ENCODE measurements at regions not wholly inside any gene's neighbourhood (a gene's known extent, or its start where the extent isn't known, plus 50 kb on each side); places are given as distances from the start of the nearest gene placed in this dataset.
"Not testable (repeated sequence)": the region's sequence is repeated elsewhere in the genome, so short reads cannot be mapped to it uniquely, and the experiment has no call there.

- no peak overlapping the region for H3K27ac ChIP-seq (ENCODE audit: low read length)
- no CpG with 5 or more reads among the region's 7 CpGs for WGBS (ENCODE audit: insufficient coverage, insufficient read length)
Measured at GRCh38 chr19:32068793-32069192, 276.6 kb upstream of the ZNF507 start.

GRCh38 chr19:32070101-32070500 is 275.3 kb upstream of the ZNF507 start:
- no CpG with 5 or more reads among the region's 13 CpGs for WGBS (ENCODE audit: insufficient coverage, insufficient read length)
- no peaks in the 10 kb centered on the region for H3K36me3 ChIP-seq (ENCODE audit: control insufficient read depth, insufficient read depth, low read length)
- no peak for DNase-seq (ENCODE audit: low read depth, low spot score)
- H3K9me3 ChIP-seq (ENCODE audit: control insufficient read depth, insufficient read depth, low read length), result no peaks in the 10 kb centered on the region
- no peak overlapping the region for H3K27ac ChIP-seq (ENCODE audit: low read length)
- no peaks in the 10 kb centered on the region for H3K27me3 ChIP-seq (ENCODE audit: control insufficient read depth, insufficient read depth, low read length)
- H3K4me1 ChIP-seq (ENCODE audit: control insufficient read depth, insufficient read depth, low read length), result no peaks in the 10 kb centered on the region; the same call in 1 of the 2 replicates
- no peak overlapping the region for H3K4me3 ChIP-seq (ENCODE audit: low read length)

More at GRCh38 chr19:32068793-32069192, 276.6 kb upstream of the ZNF507 start:
- H3K36me3 ChIP-seq (ENCODE audit: control insufficient read depth, insufficient read depth, low read length), result no peaks in the 10 kb centered on the region
- no peaks in the 10 kb centered on the region; the same call in 1 of the 2 replicates for H3K4me1 ChIP-seq (ENCODE audit: control insufficient read depth, insufficient read depth, low read length)
- no peaks in the 10 kb centered on the region for H3K27me3 ChIP-seq (ENCODE audit: control insufficient read depth, insufficient read depth, low read length)
- no peak overlapping the region for H3K4me3 ChIP-seq (ENCODE audit: low read length)
- no peak for DNase-seq (ENCODE audit: low read depth, low spot score)
- no peaks in the 10 kb centered on the region for H3K9me3 ChIP-seq (ENCODE audit: control insufficient read depth, insufficient read depth, low read length)

- WGBS (ENCODE audit: insufficient coverage, insufficient read length), result no CpG with 5 or more reads among the region's 9 CpGs
- Histone ChIP-seq H3K27me3 (ENCODE audit: control insufficient read depth, insufficient read depth, low read length) (no peaks in the 10 kb centered on the region), H3K36me3 (ENCODE audit: control insufficient read depth, insufficient read depth, low read length) (no peaks in the 10 kb centered on the region), H3K4me3 (ENCODE audit: low read length) (no peak overlapping the region), H3K27ac (ENCODE audit: low read length) (no peak overlapping the region), H3K4me1 (ENCODE audit: control insufficient read depth, insufficient read depth, low read length) (no peaks in the 10 kb centered on the region), H3K9me3 (ENCODE audit: control insufficient read depth, insufficient read depth, low read length) (no peaks in the 10 kb centered on the region)
- no peak for DNase-seq (ENCODE audit: low read depth, low spot score)
Measured at GRCh38 chr19:32082028-32082427, 263.4 kb upstream of the ZNF507 start.

GRCh38 chr19:32084756-32085363 is 260.6 kb upstream of the ZNF507 start:
- not testable (repeated sequence) for H3K27me3 ChIP-seq (ENCODE audit: control insufficient read depth, insufficient read depth, low read length); DNase-seq (ENCODE audit: low read depth, low spot score); H3K4me3 ChIP-seq (ENCODE audit: low read length); H3K27ac ChIP-seq (ENCODE audit: low read length); H3K4me1 ChIP-seq (ENCODE audit: control insufficient read depth, insufficient read depth, low read length); H3K9me3 ChIP-seq (ENCODE audit: control insufficient read depth, insufficient read depth, low read length); H3K36me3 ChIP-seq (ENCODE audit: control insufficient read depth, insufficient read depth, low read length)
- no CpG with 5 or more reads among the region's 1 CpG for WGBS (ENCODE audit: insufficient coverage, insufficient read length)

GRCh38 chr19:32091241-32091640 is 254.2 kb upstream of the ZNF507 start:
- H3K9me3 ChIP-seq (ENCODE audit: control insufficient read depth, insufficient read depth, low read length), result no peaks in the 10 kb centered on the region
- no peaks in the 10 kb centered on the region for H3K27me3 ChIP-seq (ENCODE audit: control insufficient read depth, insufficient read depth, low read length)
- no peaks in the 10 kb centered on the region for H3K36me3 ChIP-seq (ENCODE audit: control insufficient read depth, insufficient read depth, low read length)
- H3K4me3 ChIP-seq (ENCODE audit: low read length), result no peak overlapping the region
- DNase-seq (ENCODE audit: low read depth, low spot score), result no peak
- H3K27ac ChIP-seq (ENCODE audit: low read length), result no peak overlapping the region
- no peaks in the 10 kb centered on the region for H3K4me1 ChIP-seq (ENCODE audit: control insufficient read depth, insufficient read depth, low read length)
- no CpG with 5 or more reads among the region's 12 CpGs for WGBS (ENCODE audit: insufficient coverage, insufficient read length)

- no peak overlapping the region for H3K4me3 ChIP-seq (ENCODE audit: low read length)
- DNase-seq (ENCODE audit: low read depth, low spot score), result no peak
- no peaks in the 10 kb centered on the region for H3K4me1 ChIP-seq (ENCODE audit: control insufficient read depth, insufficient read depth, low read length)
- H3K9me3 ChIP-seq (ENCODE audit: control insufficient read depth, insufficient read depth, low read length), result no peaks in the 10 kb centered on the region
- WGBS (ENCODE audit: insufficient coverage, insufficient read length), result no CpG with 5 or more reads among the region's 4 CpGs
- H3K36me3 ChIP-seq (ENCODE audit: control insufficient read depth, insufficient read depth, low read length), result no peaks in the 10 kb centered on the region
- H3K27ac ChIP-seq (ENCODE audit: low read length), result no peak overlapping the region
- H3K27me3 ChIP-seq (ENCODE audit: control insufficient read depth, insufficient read depth, low read length), result no peaks in the 10 kb centered on the region
Measured at GRCh38 chr19:32097011-32097410, 248.4 kb upstream of the ZNF507 start.

- Histone ChIP-seq H3K4me3 (ENCODE audit: low read length) (no peak overlapping the region), H3K9me3 (ENCODE audit: control insufficient read depth, insufficient read depth, low read length) (no peaks in the 10 kb centered on the region), H3K27me3 (ENCODE audit: control insufficient read depth, insufficient read depth, low read length) (no peaks in the 10 kb centered on the region), H3K4me1 (ENCODE audit: control insufficient read depth, insufficient read depth, low read length) (no peaks in the 10 kb centered on the region), H3K36me3 (ENCODE audit: control insufficient read depth, insufficient read depth, low read length) (no peaks in the 10 kb centered on the region), H3K27ac (ENCODE audit: low read length) (no peak overlapping the region)
- DNase-seq (ENCODE audit: low read depth, low spot score), result no peak
- no CpG with 5 or more reads among the region's 2 CpGs for WGBS (ENCODE audit: insufficient coverage, insufficient read length)
Measured at GRCh38 chr19:32097620-32098019, 247.8 kb upstream of the ZNF507 start.

- Histone ChIP-seq H3K4me3 (ENCODE audit: low read length) (no peak overlapping the region), H3K9me3 (ENCODE audit: control insufficient read depth, insufficient read depth, low read length) (no peaks in the 10 kb centered on the region), H3K4me1 (ENCODE audit: control insufficient read depth, insufficient read depth, low read length) (no peaks in the 10 kb centered on the region), H3K36me3 (ENCODE audit: control insufficient read depth, insufficient read depth, low read length) (no peaks in the 10 kb centered on the region), H3K27me3 (ENCODE audit: control insufficient read depth, insufficient read depth, low read length) (no peaks in the 10 kb centered on the region), H3K27ac (ENCODE audit: low read length) (no peak overlapping the region)
- WGBS (ENCODE audit: insufficient coverage, insufficient read length), result no CpG with 5 or more reads among the region's 6 CpGs
- DNase-seq (ENCODE audit: low read depth, low spot score), result no peak
Measured at GRCh38 chr19:32098968-32099367, 246.4 kb upstream of the ZNF507 start.

GRCh38 chr19:32101206-32101605 is 244.2 kb upstream of the ZNF507 start:
- no peaks in the 10 kb centered on the region for H3K36me3 ChIP-seq (ENCODE audit: control insufficient read depth, insufficient read depth, low read length)
- DNase-seq (ENCODE audit: low read depth, low spot score), result no peak
- H3K27me3 ChIP-seq (ENCODE audit: control insufficient read depth, insufficient read depth, low read length), result no peaks in the 10 kb centered on the region
- H3K27ac ChIP-seq (ENCODE audit: low read length), result no peak overlapping the region
- no peaks in the 10 kb centered on the region for H3K9me3 ChIP-seq (ENCODE audit: control insufficient read depth, insufficient read depth, low read length)
- no peaks in the 10 kb centered on the region for H3K4me1 ChIP-seq (ENCODE audit: control insufficient read depth, insufficient read depth, low read length)
- WGBS (ENCODE audit: insufficient coverage, insufficient read length), result no CpG with 5 or more reads among the region's 1 CpG
- H3K4me3 ChIP-seq (ENCODE audit: low read length), result no peak overlapping the region

GRCh38 chr19:32103541-32103940 is 241.9 kb upstream of the ZNF507 start:
- DNase-seq (ENCODE audit: low read depth, low spot score), result no peak
- no peaks in the 10 kb centered on the region for H3K27me3 ChIP-seq (ENCODE audit: control insufficient read depth, insufficient read depth, low read length)
- no CpG with 5 or more reads among the region's 11 CpGs for WGBS (ENCODE audit: insufficient coverage, insufficient read length)
- H3K4me3 ChIP-seq (ENCODE audit: low read length), result no peak overlapping the region
- no peaks in the 10 kb centered on the region for H3K4me1 ChIP-seq (ENCODE audit: control insufficient read depth, insufficient read depth, low read length)
- no peak overlapping the region for H3K27ac ChIP-seq (ENCODE audit: low read length)
- no peaks in the 10 kb centered on the region for H3K9me3 ChIP-seq (ENCODE audit: control insufficient read depth, insufficient read depth, low read length)
- H3K36me3 ChIP-seq (ENCODE audit: control insufficient read depth, insufficient read depth, low read length), result no peaks in the 10 kb centered on the region

GRCh38 chr19:32104153-32104849 is 241.1 kb upstream of the ZNF507 start:
- Histone ChIP-seq H3K4me1 (ENCODE audit: control insufficient read depth, insufficient read depth, low read length) (no peaks in the 10 kb centered on the region), H3K4me3 (ENCODE audit: low read length) (no peak overlapping the region), H3K36me3 (ENCODE audit: control insufficient read depth, insufficient read depth, low read length) (no peaks in the 10 kb centered on the region), H3K27ac (ENCODE audit: low read length) (no peak overlapping the region), H3K9me3 (ENCODE audit: control insufficient read depth, insufficient read depth, low read length) (no peaks in the 10 kb centered on the region), H3K27me3 (ENCODE audit: control insufficient read depth, insufficient read depth, low read length) (no peaks in the 10 kb centered on the region)
- DNase-seq (ENCODE audit: low read depth, low spot score), result no peak
- no CpG with 5 or more reads among the region's 16 CpGs for WGBS (ENCODE audit: insufficient coverage, insufficient read length)

Measured in iPS DF 6.9 (cell line).